Neural progenitor cell (in vitro differentiated cells): ENCODE measurements at regions not wholly inside any gene's neighbourhood (a gene's known extent, or its start where the extent isn't known, plus 50 kb on each side); places are given as distances from the start of the nearest gene placed in this dataset.

Experiments
- DNase-seq: peaks from one replicate; pipeline ENCODE4 v3.0.0-alpha.2; 2016; ENCODE audit warnings: low spot score
- H2AFZ ChIP-seq: fragments of 200-600 bp; sonication (generic); replicated peaks from 2 replicates; pipeline ENCODE4 v1.6.1; 2016; ENCODE audit warnings: antibody characterized with exemption
- H3F3A ChIP-seq: fragments of 200-600 bp; sonication (generic); 2 replicates; pipeline ENCODE4 v1.6.1; 2016; ENCODE audit warnings: antibody characterized with exemption, low read depth
- H3K27ac ChIP-seq: fragments of 200-600 bp; sonication (generic); 2 replicates; pipeline ENCODE4 v1.5.1; 2016; ENCODE audit warnings: mild to moderate bottlenecking
- H3K27me3 ChIP-seq: fragments of 200-600 bp; sonication (generic); 2 replicates; pipeline ENCODE4 v1.6.1; 2016; ENCODE audit warnings: mild to moderate bottlenecking, moderate library complexity
- H3K36me3 ChIP-seq: fragments of 200-600 bp; sonication (generic); 2 replicates; pipeline ENCODE4 v1.5.1; 2016
- H3K4me1 ChIP-seq: fragments of 200-600 bp; sonication (generic); 2 replicates; pipeline ENCODE4 v1.6.1; 2016; ENCODE audit warnings: mixed run types
- H3K4me2 ChIP-seq: fragments of 200-600 bp; sonication (generic); 2 replicates; pipeline ENCODE4 v1.6.1; 2016
- H3K4me3 ChIP-seq: fragments of 200-600 bp; sonication (generic); 2 replicates; pipeline ENCODE4 v1.5.1; 2016
- H3K79me2 ChIP-seq: fragments of 200-600 bp; sonication (generic); 2 replicates; pipeline ENCODE4 v1.6.1; 2016; ENCODE audit warnings: low read depth
- H3K9ac ChIP-seq: fragments of 200-600 bp; sonication (generic); 2 replicates; pipeline ENCODE4 v1.6.1; 2016
- H3K9me3 ChIP-seq: fragments of 200-600 bp; sonication (generic); 2 replicates; pipeline ENCODE4 v1.5.1; 2016; ENCODE audit warnings: low read depth
- H4K20me1 ChIP-seq: fragments of 200-600 bp; sonication (generic); 2 replicates; pipeline ENCODE4 v1.6.1; 2016; ENCODE audit warnings: low read depth
- H3K27ac Mint-ChIP-seq: 3 replicates; pipeline ENCODE4 v1.8.0; 2021; ENCODE audit warnings: mixed read lengths
- H3K27me3 Mint-ChIP-seq: 2 replicates; pipeline ENCODE4 v1.8.0; 2022; ENCODE audit warnings: low read depth, mild to moderate bottlenecking, inconsistent platforms, moderate library complexity, mixed read lengths; ENCODE audit not compliant: insufficient read depth
- H3K36me3 Mint-ChIP-seq: 3 replicates; pipeline ENCODE4 v1.8.0; 2021; ENCODE audit warnings: mixed read lengths
- H3K4me1 Mint-ChIP-seq: 3 replicates; pipeline ENCODE4 v1.8.0; 2021; ENCODE audit warnings: mixed read lengths
- H3K4me3 Mint-ChIP-seq: 3 replicates; pipeline ENCODE4 v1.8.0; 2021; ENCODE audit warnings: mild to moderate bottlenecking, moderate library complexity, mixed read lengths
- H3K9me3 Mint-ChIP-seq: 3 replicates; pipeline ENCODE4 v1.8.0; 2020; ENCODE audit warnings: mixed read lengths
- CTCF ChIP-seq: fragments of 200-600 bp; sonication (generic); IDR thresholded peaks from 2 replicates; pipeline ENCODE4 v1.5.1; 2017; ENCODE audit warnings: antibody characterized with exemption, mild to moderate bottlenecking
- EZH2 ChIP-seq: fragments of 200-600 bp; sonication (generic); IDR thresholded peaks from 2 replicates; pipeline ENCODE4 v1.6.1; 2017; ENCODE audit warnings: antibody characterized with exemption, mild to moderate bottlenecking, moderate library complexity
- EZH2phosphoT487 ChIP-seq: fragments of 200-600 bp; sonication (generic); IDR thresholded peaks from 2 replicates; pipeline ENCODE4 v1.6.1; 2017; ENCODE audit warnings: antibody characterized with exemption

GRCh38 chr2:228942856-228943255, 328.2 kb downstream of the PID1 start:
- H3K27me3 Mint-ChIP-seq = no peaks in the 10 kb centered on the region
- Histone ChIP-seq H3K9ac (no peak overlapping the region), H4K20me1 (no peaks in the 10 kb centered on the region), H3K4me3 (no peak overlapping the region), H3K9me3 (no peaks in the 10 kb centered on the region), H3K27me3 (no peaks in the 10 kb centered on the region), H2AFZ (no peak overlapping the region), H3K36me3 (no peaks in the 10 kb centered on the region), H3K79me2 (no peaks in the 10 kb centered on the region), H3K4me1 (no peaks in the 10 kb centered on the region), H3F3A (no peaks in the 10 kb centered on the region), H3K4me2 (no peak overlapping the region), H3K27ac (no peak overlapping the region)
- H3K36me3 Mint-ChIP-seq = no peaks in the 10 kb centered on the region
- no peak overlapping the region for H3K4me3 Mint-ChIP-seq
- TF ChIP-seq EZH2phosphoT487 = no peak
- no peak for TF ChIP-seq CTCF
- no peak for TF ChIP-seq EZH2
- no peak for DNase-seq
- H3K4me1 Mint-ChIP-seq = no peaks in the 10 kb centered on the region
- no peak overlapping the region for H3K27ac Mint-ChIP-seq
- no peaks in the 10 kb centered on the region for H3K9me3 Mint-ChIP-seq

- no peak for DNase-seq
- Histone ChIP-seq H4K20me1 (no peaks in the 10 kb centered on the region), H3K4me2 (no peak overlapping the region), H3K27ac (no peak overlapping the region), H3K4me3 (no peak overlapping the region), H3K9ac (no peak overlapping the region), H3F3A (no peaks in the 10 kb centered on the region), H3K36me3 (no peaks in the 10 kb centered on the region), H3K27me3 (no peaks in the 10 kb centered on the region), H3K4me1 (no peaks in the 10 kb centered on the region), H3K9me3 (peaks cover 2% of the 10 kb centered on the region), H2AFZ (no peak overlapping the region), H3K79me2 (no peaks in the 10 kb centered on the region)
- Mint-ChIP-seq H3K27me3 (no peaks in the 10 kb centered on the region), H3K4me3 (no peak overlapping the region), H3K36me3 (no peaks in the 10 kb centered on the region), H3K27ac (no peak overlapping the region), H3K4me1 (no peaks in the 10 kb centered on the region), H3K9me3 (no peaks in the 10 kb centered on the region)
- TF ChIP-seq CTCF (no peak), EZH2 (no peak), EZH2phosphoT487 (no peak)
Observed at GRCh38 chr2:228938629-228939028, 332.5 kb downstream of the PID1 start.

- H3K27ac Mint-ChIP-seq = no peak overlapping the region
- Histone ChIP-seq H3K27ac (no peak overlapping the region), H3K79me2 (no peaks in the 10 kb centered on the region)
Observed at GRCh38 chr2:228927028-228928010, 343.8 kb downstream of the PID1 start.

More at GRCh38 chr2:228927028-228928010, 343.8 kb downstream of the PID1 start:
- Mint-ChIP-seq H3K9me3 (peaks cover 12% of the 10 kb centered on the region), H3K4me3 (no peak overlapping the region), H3K27me3 (peaks cover 2% of the 10 kb centered on the region), H3K36me3 (no peaks in the 10 kb centered on the region), H3K4me1 (no peaks in the 10 kb centered on the region)
- H2AFZ ChIP-seq = no peak overlapping the region
- no peaks in the 10 kb centered on the region for H3F3A ChIP-seq
- no peaks in the 10 kb centered on the region for H4K20me1 ChIP-seq
- H3K27me3 ChIP-seq = no peaks in the 10 kb centered on the region
- no peaks in the 10 kb centered on the region for H3K36me3 ChIP-seq
- H3K4me3 ChIP-seq = no peak overlapping the region
- TF ChIP-seq EZH2 = no peak
- TF ChIP-seq EZH2phosphoT487 = no peak
- no peak for TF ChIP-seq CTCF
- H3K9ac ChIP-seq = no peak overlapping the region
- no peaks in the 10 kb centered on the region for H3K9me3 ChIP-seq
- DNase-seq = no peak
- no peaks in the 10 kb centered on the region for H3K4me1 ChIP-seq
- H3K4me2 ChIP-seq = no peak overlapping the region
